K562 (cell line): ENCODE measurements at regions not wholly inside any gene's neighbourhood (a gene's known extent, or its start where the extent isn't known, plus 50 kb on each side); places are given as distances from the start of the nearest gene placed in this dataset.
A peak's percentile ranks its signal among the peaks of the same experiment; 100 is the strongest.

ENCODE experiments used
- EP300 ChIP-seq: IDR thresholded peaks from 2 replicates; pipeline ENCODE4 v1.6.1; 2012; ENCODE audit warnings: low read length, improper control_type of control experiment
- EP400 ChIP-seq: fragments of 450-650 bp; IDR thresholded peaks from 2 replicates; pipeline ENCODE4 v1.6.1; 2017; ENCODE audit warnings: antibody characterized with exemption, mild to moderate bottlenecking, moderate library complexity
- HDAC3 ChIP-seq: fragments of 450-650 bp; IDR thresholded peaks from 2 replicates; pipeline ENCODE4 v1.6.1; 2018; ENCODE audit warnings: borderline replicate concordance, mild to moderate bottlenecking, moderate library complexity; ENCODE audit not compliant: partially characterized antibody
- HMBOX1 ChIP-seq: sonication (generic); IDR thresholded peaks from 2 replicates; pipeline ENCODE4 v1.6.1; 2016
- HOXB6 ChIP-seq: fragments of 250-450 bp; sonication (Bioruptor Pico); IDR thresholded peaks from 2 replicates; pipeline ENCODE4 v1.5.1; 2022; ENCODE audit warnings: mild to moderate bottlenecking, borderline replicate concordance
- KLF16 ChIP-seq: IDR thresholded peaks from 2 replicates; pipeline ENCODE4 v1.6.1; 2016; ENCODE audit warnings: antibody characterized with exemption
- MLLT1 ChIP-seq, 2 experiments: fragments of 450-650 bp; IDR thresholded peaks; 2 replicates each; pipeline ENCODE4 v1.6.1; 2016
- NCOA4 ChIP-seq: fragments of 450-650 bp; IDR thresholded peaks from 2 replicates; pipeline ENCODE4 v1.6.1; 2018; ENCODE audit warnings: mild to moderate bottlenecking; ENCODE audit not compliant: partially characterized antibody
- PRMT5 ChIP-seq: sonication (generic); formaldehyde crosslinking; IDR thresholded peaks from 2 replicates; pipeline ENCODE4 v1.5.0; 2020; ENCODE audit warnings: missing genetic modification reagents
- PTRF ChIP-seq: fragments of 450-650 bp; IDR thresholded peaks from 2 replicates; pipeline ENCODE4 v1.6.1; 2016; ENCODE audit warnings: mild to moderate bottlenecking, missing genetic modification characterization, missing compliant biosample characterization
- TF ChIP-seq, protein P1 (sequence below): fragments of 450-650 bp; IDR thresholded peaks from 2 replicates; pipeline ENCODE4 v1.6.1; 2016; ENCODE audit warnings: mild to moderate bottlenecking, moderate library complexity
- TF ChIP-seq, protein P2 (sequence below): sonication (generic); formaldehyde crosslinking; IDR thresholded peaks from 2 replicates; pipeline ENCODE4 v1.8.0; 2022; ENCODE audit warnings: mild to moderate bottlenecking, missing genetic modification reagents

DNA sequence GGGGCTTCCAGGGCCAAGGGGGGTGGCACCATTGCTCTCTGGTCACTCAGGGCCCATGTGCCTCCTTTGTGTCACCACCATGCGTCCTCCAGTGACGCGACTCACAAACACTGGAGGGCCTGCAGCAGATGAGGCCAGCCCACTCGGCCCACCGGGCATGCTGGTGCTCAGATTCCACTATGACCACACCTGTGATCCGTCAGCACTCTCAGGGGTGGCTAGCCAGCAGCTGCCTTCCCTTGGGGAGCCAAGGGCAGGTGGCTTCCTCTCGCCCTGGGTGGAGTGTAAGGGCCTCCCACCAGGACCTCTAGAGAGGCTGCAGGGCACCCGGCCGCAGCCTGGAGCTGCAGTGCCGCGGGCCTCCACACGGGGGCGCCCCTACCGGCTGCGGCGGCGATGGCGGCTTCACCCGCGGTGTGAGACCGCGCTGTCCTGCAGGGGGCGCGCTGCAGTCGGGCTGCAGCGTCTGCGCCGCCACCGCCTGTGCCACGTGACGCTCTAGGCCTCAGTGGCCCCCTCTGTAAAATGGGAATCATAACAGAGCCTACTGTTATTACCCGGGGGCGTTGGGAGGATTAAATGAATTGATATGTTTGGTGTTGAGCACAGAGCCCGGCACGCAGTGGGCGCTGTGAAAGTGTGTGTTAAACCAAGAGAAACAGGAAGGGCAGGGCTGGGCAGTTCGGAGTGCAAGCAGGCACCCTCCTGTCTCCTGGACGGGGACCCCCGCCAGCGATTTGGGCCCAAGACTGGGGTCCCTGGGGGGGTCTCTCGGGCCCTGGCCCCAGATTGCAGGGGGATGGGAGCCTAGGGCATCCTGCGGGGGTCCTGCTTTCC, 192.4 kb upstream of the GSE1 start (continued):
- TF ChIP-seq KLF16 (peak; percentile 83), PTRF (tag) (no peak), MLLT1 (IDR thresholded peaks at IDR 0.05) (peak in 1 of 2 experiments; percentile 88; a peak in 2 of 4 replicates), HOXB6 (CRISPR knock-in tag) (no peak), EP400 (no peak), HMBOX1 (no peak), EP300 (no peak), PRMT5 (CRISPR knock-in tag) (no peak), NCOA4 (peak; percentile 85), HDAC3 (no peak)
- TF ChIP-seq, protein P1, sequence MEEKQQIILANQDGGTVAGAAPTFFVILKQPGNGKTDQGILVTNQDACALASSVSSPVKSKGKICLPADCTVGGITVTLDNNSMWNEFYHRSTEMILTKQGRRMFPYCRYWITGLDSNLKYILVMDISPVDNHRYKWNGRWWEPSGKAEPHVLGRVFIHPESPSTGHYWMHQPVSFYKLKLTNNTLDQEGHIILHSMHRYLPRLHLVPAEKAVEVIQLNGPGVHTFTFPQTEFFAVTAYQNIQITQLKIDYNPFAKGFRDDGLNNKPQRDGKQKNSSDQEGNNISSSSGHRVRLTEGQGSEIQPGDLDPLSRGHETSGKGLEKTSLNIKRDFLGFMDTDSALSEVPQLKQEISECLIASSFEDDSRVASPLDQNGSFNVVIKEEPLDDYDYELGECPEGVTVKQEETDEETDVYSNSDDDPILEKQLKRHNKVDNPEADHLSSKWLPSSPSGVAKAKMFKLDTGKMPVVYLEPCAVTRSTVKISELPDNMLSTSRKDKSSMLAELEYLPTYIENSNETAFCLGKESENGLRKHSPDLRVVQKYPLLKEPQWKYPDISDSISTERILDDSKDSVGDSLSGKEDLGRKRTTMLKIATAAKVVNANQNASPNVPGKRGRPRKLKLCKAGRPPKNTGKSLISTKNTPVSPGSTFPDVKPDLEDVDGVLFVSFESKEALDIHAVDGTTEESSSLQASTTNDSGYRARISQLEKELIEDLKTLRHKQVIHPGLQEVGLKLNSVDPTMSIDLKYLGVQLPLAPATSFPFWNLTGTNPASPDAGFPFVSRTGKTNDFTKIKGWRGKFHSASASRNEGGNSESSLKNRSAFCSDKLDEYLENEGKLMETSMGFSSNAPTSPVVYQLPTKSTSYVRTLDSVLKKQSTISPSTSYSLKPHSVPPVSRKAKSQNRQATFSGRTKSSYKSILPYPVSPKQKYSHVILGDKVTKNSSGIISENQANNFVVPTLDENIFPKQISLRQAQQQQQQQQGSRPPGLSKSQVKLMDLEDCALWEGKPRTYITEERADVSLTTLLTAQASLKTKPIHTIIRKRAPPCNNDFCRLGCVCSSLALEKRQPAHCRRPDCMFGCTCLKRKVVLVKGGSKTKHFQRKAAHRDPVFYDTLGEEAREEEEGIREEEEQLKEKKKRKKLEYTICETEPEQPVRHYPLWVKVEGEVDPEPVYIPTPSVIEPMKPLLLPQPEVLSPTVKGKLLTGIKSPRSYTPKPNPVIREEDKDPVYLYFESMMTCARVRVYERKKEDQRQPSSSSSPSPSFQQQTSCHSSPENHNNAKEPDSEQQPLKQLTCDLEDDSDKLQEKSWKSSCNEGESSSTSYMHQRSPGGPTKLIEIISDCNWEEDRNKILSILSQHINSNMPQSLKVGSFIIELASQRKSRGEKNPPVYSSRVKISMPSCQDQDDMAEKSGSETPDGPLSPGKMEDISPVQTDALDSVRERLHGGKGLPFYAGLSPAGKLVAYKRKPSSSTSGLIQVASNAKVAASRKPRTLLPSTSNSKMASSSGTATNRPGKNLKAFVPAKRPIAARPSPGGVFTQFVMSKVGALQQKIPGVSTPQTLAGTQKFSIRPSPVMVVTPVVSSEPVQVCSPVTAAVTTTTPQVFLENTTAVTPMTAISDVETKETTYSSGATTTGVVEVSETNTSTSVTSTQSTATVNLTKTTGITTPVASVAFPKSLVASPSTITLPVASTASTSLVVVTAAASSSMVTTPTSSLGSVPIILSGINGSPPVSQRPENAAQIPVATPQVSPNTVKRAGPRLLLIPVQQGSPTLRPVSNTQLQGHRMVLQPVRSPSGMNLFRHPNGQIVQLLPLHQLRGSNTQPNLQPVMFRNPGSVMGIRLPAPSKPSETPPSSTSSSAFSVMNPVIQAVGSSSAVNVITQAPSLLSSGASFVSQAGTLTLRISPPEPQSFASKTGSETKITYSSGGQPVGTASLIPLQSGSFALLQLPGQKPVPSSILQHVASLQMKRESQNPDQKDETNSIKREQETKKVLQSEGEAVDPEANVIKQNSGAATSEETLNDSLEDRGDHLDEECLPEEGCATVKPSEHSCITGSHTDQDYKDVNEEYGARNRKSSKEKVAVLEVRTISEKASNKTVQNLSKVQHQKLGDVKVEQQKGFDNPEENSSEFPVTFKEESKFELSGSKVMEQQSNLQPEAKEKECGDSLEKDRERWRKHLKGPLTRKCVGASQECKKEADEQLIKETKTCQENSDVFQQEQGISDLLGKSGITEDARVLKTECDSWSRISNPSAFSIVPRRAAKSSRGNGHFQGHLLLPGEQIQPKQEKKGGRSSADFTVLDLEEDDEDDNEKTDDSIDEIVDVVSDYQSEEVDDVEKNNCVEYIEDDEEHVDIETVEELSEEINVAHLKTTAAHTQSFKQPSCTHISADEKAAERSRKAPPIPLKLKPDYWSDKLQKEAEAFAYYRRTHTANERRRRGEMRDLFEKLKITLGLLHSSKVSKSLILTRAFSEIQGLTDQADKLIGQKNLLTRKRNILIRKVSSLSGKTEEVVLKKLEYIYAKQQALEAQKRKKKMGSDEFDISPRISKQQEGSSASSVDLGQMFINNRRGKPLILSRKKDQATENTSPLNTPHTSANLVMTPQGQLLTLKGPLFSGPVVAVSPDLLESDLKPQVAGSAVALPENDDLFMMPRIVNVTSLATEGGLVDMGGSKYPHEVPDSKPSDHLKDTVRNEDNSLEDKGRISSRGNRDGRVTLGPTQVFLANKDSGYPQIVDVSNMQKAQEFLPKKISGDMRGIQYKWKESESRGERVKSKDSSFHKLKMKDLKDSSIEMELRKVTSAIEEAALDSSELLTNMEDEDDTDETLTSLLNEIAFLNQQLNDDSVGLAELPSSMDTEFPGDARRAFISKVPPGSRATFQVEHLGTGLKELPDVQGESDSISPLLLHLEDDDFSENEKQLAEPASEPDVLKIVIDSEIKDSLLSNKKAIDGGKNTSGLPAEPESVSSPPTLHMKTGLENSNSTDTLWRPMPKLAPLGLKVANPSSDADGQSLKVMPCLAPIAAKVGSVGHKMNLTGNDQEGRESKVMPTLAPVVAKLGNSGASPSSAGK = no peak; the same call in 1 of the 2 replicates
- TF ChIP-seq, protein P2, sequence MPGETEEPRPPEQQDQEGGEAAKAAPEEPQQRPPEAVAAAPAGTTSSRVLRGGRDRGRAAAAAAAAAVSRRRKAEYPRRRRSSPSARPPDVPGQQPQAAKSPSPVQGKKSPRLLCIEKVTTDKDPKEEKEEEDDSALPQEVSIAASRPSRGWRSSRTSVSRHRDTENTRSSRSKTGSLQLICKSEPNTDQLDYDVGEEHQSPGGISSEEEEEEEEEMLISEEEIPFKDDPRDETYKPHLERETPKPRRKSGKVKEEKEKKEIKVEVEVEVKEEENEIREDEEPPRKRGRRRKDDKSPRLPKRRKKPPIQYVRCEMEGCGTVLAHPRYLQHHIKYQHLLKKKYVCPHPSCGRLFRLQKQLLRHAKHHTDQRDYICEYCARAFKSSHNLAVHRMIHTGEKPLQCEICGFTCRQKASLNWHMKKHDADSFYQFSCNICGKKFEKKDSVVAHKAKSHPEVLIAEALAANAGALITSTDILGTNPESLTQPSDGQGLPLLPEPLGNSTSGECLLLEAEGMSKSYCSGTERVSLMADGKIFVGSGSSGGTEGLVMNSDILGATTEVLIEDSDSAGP (CRISPR knock-in tag) = no peak; the same call in 1 of the 2 replicates
